ENCODE measurements at regions not wholly inside any gene's neighbourhood (a gene's known extent, or its start where the extent isn't known, plus 50 kb on each side); places are given as distances from the start of the nearest gene placed in this dataset.

DNA sequence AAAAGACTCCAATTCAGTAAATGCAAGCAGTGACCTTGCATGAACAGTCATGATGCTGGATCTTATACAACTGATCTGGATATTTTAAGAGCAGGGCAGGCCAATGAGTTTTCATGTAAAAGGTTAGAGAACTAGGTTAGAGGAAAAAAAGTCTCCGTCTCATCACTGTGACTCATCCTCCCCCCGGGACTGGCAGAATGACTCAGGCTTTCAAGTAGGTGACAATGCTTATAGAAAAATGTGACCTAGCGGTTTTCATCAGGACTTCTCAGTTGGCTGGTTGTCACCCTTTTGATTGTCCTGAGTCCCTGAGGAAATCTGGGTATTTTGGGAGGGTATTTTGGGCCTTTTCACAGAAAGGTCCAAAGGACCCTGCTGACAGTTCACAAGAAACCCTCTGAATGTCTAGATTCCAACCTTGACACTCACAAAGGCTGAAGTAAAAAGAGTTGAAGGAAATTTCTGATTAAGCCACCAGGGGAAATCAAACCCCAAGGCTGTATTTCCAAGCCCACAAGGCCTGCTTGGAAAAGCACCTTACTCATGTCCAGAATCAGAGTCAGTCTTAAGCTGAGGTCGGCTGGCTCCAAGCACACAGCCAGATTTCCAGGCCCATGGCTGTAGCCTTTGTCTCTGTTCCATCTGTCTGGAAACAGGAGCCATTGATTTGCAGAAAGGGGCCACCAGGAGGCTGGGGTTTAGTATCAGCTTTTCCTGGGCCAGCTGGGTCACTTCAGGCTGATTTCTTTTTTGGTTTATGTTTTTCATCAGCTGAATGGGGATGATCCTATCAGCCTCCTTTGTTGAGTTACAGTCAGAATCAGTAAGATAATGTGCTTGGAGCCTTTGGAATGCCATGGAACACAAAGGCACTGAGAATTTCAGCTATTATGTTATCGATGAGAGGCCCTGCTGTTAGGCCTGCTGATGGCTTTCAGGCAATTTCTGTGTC is 226.4 kb upstream of the HABP2 start:
- peak; percentile 76 for DNase-seq (ENCODE audit: low spot score)

DNA sequence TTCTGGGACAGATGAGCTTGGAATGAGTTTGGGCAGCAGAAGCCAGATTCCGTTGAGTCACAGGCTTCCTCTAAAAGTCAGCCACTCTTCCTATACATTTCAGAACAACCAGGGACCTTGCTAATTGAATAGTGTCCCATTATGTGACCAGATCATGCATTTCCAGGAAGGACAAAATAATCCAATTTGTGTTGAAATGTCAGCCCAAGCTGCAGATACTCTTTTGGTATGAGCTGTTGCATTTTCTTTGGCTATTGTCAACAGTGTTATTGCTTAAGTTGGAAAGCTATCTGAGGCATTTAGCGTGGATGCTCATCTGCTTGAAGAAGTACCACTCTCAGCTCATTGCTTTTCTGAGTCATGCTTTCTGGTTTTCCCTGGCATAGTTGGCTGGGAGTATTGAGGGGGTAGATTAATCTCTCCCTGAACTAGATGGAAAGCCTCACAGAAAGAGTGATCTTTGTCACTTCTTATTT is 223.7 kb upstream of the HABP2 start:
- DNase-seq (ENCODE audit: low spot score), result no peak

DNA sequence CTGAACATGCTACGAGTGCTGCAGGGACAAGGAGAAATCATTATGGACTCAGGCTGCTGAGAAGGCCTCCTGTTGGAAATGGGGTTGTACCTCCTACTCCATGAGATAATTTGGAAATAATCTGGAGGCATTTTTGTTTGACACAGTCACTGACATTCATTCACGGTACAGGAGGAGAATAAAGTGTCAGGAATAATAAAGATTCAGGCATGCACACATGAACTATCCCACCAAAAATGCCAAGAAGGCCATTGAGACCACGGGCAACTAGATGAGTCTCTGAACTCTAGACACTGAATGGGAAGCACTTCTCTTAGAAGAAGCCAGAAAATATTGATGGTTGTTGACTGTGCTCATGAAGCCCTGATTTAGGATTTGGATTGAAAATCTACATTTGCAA is 220.9 kb upstream of the HABP2 start:
- no peak for DNase-seq (ENCODE audit: low spot score)

DNA sequence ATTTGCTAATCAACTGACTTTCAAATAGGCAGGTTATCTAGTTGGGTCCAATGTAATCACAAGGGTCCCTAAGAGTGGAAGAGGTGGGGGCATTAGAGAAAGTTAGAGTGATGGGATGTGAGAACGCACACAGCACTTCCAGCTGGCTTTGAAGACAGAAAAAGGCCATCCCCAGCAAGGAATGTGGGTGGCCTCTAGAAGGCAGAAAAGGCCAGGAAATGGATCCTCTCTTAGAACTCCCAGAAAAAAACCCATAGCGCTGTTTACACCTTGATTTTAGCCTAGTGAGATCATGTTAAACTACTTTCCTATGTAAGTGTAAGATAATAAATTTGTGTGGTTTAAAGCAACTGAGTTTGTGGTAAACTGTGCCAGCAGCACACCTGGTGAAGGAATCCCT is 219.5 kb upstream of the HABP2 start:
- no peak for DNase-seq (ENCODE audit: low spot score)

DNA sequence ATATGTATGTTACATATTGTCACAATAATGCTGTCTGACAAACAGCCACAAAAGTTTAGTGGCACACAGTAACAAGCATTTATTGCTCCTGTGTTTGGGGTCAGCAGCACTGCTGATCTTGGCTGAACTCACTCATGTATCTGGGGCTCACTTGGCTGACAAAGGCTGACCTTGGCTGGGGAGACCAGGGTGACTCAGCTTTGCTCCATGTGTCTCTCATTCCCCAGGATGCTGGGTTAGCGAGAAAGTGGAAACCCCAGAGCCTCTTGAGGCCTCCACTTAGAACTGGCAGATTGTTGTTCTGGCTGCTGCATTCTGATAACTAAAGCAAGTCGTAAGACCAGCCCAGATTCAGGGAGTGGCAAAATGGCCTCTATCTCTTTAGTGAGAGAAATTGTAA is 217.3 kb upstream of the HABP2 start:
- no peak for DNase-seq (ENCODE audit: low spot score)

DNA sequence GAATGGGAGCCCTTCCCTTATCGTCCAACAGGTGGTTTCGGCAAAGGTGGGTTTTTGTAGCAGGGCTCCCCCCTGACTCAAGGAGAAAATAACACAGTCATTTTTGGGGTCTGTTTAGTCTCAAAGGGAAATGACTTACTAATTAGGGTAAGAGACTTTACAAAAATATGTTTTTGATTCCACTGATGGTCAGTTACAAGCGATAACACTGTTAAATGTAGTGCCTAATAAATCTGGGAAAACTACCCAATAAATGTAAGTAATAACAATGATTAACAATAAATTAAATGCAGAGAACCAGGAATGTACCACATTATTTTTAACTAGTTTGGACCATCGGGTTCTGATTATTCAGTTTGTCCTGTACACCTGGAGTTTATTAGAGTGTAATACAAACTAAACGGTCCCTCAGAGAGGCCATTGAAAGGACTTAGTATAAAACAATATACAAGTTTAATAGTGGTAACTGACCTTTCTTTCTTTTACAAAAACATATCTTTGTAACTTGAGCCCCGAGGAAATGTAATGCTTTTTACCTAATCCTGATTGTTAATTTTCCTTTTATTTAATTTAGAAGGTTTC is 216.2 kb upstream of the HABP2 start:
- no peak for DNase-seq (ENCODE audit: low spot score)

DNA sequence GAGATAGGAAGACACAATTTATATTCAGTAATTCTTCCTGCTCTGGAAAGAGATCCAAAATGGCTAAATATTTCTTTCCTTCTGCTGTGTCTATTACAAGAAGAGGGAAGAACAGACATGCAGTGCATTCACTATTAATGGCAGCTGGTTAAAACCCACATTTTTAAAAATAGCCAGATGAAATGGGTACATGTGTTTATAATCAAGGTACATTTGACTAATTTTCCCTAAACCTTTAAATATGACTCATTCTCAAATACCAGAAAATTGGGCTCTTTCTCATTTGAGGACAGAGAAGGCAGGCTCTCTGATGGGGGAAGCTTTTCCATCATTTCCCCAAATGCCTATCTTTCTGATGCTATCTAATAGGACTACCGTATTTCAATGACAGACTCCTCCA is 215.7 kb upstream of the HABP2 start:
- no peak for DNase-seq (ENCODE audit: low spot score)

DNA sequence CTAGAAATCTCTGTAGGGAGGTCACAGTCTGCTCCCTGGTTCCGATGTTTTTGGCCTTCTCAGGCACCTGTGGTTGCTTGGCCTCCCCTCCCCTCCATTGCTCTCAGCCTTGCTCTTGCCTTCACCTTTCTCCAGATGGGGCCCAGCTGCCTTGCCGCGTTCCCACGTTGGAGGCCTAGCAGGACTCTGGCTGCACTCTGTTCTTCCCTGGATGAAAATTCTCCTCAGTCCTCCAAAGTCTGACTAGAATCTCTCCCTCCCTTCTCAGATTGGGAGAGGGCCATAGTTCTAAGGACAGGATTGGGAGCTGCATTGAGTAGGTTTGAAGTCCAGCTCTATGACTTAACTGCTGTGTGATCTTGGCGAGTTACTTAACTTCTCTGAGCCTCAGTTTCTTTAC is 213.7 kb upstream of the HABP2 start:
- no peak for DNase-seq (ENCODE audit: low spot score)

DNA sequence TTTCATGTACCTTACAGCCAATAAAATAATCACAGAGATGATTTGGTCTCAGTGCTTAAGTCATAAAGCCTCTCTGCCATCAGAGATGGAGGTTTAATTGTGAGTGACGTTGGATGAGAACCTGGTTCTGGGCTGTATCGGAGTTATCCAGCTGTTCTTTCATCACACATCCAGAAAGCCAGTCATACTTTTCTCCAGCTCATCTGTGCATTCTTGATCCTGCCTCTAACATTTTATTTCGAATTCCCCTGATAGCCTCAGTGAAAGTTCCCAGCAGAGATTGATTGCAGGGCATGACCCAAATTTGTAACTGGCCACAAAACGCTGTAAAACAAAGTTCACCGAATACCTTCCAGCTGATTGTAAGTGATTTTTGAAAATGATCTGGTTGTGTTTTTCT is 212.6 kb upstream of the HABP2 start:
- DNase-seq (ENCODE audit: low spot score), result no peak

DNA sequence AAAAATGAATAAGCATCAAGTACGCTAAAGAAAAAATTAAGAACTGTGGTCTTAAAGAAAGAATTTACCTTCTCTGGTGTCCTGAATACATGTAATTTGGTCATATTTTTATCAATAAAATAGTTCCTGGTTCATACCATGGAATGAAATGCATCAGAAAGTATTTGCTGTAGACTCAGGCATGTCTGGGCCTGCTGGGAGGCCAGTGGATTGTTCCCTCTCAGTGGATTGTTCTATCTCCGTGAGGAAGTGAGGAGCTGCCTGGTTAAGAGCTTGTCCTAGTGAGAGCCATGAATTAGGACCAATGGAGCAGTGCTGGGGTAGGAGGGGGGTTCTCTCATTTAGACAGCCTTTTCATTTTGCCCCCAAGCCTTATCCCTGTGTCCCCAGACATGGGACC is 211.7 kb upstream of the HABP2 start:
- no peak for DNase-seq (ENCODE audit: low spot score)

DNA sequence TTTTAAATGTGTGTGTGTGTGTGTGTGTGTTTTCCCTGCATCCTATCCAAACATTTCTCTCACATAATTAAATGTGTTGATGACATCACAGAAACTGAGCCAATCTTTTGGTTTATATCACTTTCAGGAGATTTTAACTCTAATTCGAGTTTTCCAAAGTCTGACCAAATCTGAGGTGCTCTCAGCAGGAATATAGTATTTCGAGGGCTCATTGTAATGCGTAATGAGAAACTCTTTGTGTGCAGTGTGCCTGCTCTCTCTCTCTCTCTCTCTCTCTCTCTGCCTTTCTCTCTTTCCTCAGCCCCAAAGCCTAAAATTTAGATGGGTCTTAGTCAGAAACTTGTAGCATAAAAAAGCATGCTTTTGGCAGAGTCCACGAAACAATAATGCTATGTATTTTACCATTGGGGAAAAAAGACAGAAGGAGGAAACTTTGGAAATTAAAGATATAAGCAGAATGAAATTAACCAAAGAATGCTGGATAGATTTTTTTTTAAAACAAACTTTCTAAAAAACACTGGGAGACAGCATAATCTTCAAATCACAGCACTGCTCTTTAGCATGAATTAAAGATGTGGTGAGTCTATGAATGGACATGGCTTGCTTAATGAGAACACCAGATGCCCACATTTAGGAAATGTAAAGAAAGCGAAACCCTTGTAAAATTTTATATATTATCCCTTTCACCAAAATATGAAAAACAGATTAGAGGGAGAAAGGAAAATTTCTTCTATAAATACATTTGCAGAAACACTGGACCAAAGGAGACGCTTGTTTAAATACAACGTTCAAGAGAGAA is 206.8 kb upstream of the HABP2 start:
- DNase-seq (ENCODE audit: low spot score), result no peak

GRCh38 chr10:113347508-113347907 is 205.3 kb upstream of the HABP2 start:
- no peak for DNase-seq (ENCODE audit: low spot score)

GRCh38 chr10:113348694-113349093 is 204.2 kb upstream of the HABP2 start:
- no peak for DNase-seq (ENCODE audit: low spot score)

DNA sequence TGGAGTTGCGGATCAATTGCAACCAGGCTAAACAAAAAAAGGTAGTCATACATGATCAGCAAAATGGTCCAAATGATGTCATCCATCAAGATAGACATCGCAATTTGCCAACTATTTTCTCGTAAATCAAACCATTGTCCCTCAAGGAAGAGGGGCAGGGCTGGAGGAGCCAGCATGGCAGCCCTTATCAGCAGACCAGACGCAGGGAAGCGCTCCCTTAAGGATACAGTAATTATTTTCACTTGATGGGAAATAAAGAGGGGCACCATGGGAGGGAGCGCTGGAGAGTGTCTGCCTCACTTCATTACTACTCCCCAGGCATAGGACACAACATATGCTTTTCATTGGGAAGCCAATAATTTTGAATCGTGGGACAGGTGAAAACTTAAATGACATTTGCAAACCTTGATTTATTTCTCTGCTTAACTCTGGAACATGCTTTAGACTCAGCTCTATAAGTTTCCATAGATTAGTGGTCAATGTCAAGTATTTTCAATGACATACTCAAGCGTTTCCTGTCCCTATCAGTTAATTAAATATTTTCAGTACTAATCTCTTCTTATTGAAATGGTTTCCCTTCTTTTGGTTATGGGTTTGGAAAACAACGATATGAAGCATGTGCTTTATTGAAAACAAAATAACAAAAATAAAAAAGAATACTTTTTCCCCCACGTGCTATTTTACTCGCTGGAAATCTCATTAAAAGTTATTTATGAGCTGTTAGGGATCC is 202.4 kb upstream of the HABP2 start:
- DNase-seq (ENCODE audit: low spot score), result no peak

GRCh38 chr10:113354711-113355110 is 198.1 kb upstream of the HABP2 start:
- DNase-seq (ENCODE audit: low spot score), result no peak

DNA sequence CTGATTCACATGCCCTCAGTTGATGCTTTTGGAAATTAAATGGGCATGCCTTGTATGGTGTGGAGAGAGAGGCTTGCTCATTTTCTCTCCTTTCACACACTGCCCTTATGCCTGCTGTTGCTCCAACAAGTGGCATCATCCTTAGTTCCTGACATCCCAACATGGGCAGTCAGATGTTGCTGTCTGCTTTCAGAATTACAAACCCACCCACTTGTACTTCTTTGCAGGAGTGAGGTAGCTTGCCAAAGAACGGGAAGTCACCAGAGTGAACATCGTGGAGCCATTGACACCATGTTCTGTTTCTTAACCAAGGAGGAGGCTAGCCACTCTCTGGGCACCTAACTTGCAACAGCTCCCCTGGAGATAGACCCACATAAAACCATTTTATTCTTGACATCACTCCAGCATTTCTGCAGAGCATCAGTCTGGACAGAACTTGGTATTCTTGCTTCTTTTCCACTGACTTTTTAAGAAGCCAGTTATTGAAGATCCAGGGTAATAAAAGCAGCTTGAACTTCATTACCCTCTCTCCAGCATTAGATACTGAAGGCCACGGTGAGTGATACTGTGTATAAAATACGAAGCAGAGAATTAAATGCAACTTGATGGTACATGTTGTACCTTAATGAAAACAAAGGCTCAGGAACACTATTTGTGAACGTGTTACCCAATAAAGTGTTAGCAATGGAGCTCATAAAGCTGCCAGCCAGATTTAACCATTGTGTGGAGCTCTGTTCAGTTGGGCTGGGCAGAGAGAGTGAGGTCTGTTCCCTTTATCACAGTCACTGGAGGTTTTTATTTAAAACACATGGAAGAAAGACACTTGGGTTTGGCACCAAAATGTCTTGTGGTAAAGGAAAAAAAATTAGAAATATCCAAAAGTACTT is 195.8 kb upstream of the HABP2 start:
- DNase-seq (ENCODE audit: low spot score), result no peak

GRCh38 chr10:113357681-113358300 is 195.1 kb upstream of the HABP2 start:
- no peak for DNase-seq (ENCODE audit: low spot score)

GRCh38 chr10:113359655-113360054 is 193.2 kb upstream of the HABP2 start:
- no peak for DNase-seq (ENCODE audit: low spot score)

- DNase-seq (ENCODE audit: low spot score), result no peak
These were observed 192.0 kb upstream of the HABP2 start for GRCh38 chr10:113360870-113361269.

GRCh38 chr10:113362645-113363091 is 190.2 kb upstream of the HABP2 start:
- DNase-seq (ENCODE audit: low spot score), result peak; percentile 22
